ENCODE measurements at regions not wholly inside any gene's neighbourhood (a gene's known extent, or its start where the extent isn't known, plus 50 kb on each side); places are given as distances from the start of the nearest gene placed in this dataset.

GRCh38 chr2:235286622-235287374 is 207.0 kb upstream of the AGAP1 start:
- no peaks in the 10 kb centered on the region for H3K36me3 ChIP-seq
- H3K9me3 ChIP-seq, result no peaks in the 10 kb centered on the region
- no peak for TF ChIP-seq CTCF (IDR thresholded peaks at IDR 0.05)
- no peaks in the 10 kb centered on the region for H3K27me3 ChIP-seq
- no peaks in the 10 kb centered on the region for H3K4me1 ChIP-seq
- H3K4me3 ChIP-seq, result no peak overlapping the region
- DNase-seq (ENCODE audit: low spot score), result no peak
- no peak overlapping the region for H3K27ac ChIP-seq

GRCh38 chr2:235287375-235287733 is 206.5 kb upstream of the AGAP1 start:
- Histone ChIP-seq H3K4me1 (no peaks in the 10 kb centered on the region), H3K27ac (no peak overlapping the region), H3K27me3 (no peaks in the 10 kb centered on the region), H3K4me3 (no peak overlapping the region), H3K9me3 (no peaks in the 10 kb centered on the region), H3K36me3 (no peaks in the 10 kb centered on the region)
- DNase-seq (ENCODE audit: low spot score), result no peak
- TF ChIP-seq CTCF (IDR thresholded peaks at IDR 0.05), result no peak

- no peak for TF ChIP-seq CTCF (IDR thresholded peaks at IDR 0.05)
- no peaks in the 10 kb centered on the region for H3K27me3 ChIP-seq
Measured at GRCh38 chr2:235291461-235291860, 202.4 kb upstream of the AGAP1 start.

GRCh38 chr2:235293061-235293460 is 200.8 kb upstream of the AGAP1 start:
- TF ChIP-seq CTCF (IDR thresholded peaks at IDR 0.05), result no peak
- Histone ChIP-seq H3K36me3 (no peaks in the 10 kb centered on the region), H3K27me3 (no peaks in the 10 kb centered on the region), H3K4me3 (no peak overlapping the region), H3K27ac (no peak overlapping the region), H3K4me1 (no peaks in the 10 kb centered on the region), H3K9me3 (no peaks in the 10 kb centered on the region)
- DNase-seq (ENCODE audit: low spot score), result no peak

More at GRCh38 chr2:235291461-235291860, 202.4 kb upstream of the AGAP1 start:
- no peaks in the 10 kb centered on the region for H3K9me3 ChIP-seq
- no peaks in the 10 kb centered on the region for H3K4me1 ChIP-seq
- no peak for DNase-seq (ENCODE audit: low spot score)
- H3K27ac ChIP-seq, result no peak overlapping the region
- no peak overlapping the region for H3K4me3 ChIP-seq
- H3K36me3 ChIP-seq, result no peaks in the 10 kb centered on the region

GRCh38 chr2:235295831-235296230 is 198.0 kb upstream of the AGAP1 start:
- no peaks in the 10 kb centered on the region for H3K4me1 ChIP-seq
- DNase-seq (ENCODE audit: low spot score), result no peak
- no peaks in the 10 kb centered on the region for H3K27me3 ChIP-seq
- TF ChIP-seq CTCF (IDR thresholded peaks at IDR 0.05), result no peak
- H3K9me3 ChIP-seq, result no peaks in the 10 kb centered on the region
- no peaks in the 10 kb centered on the region for H3K36me3 ChIP-seq
- H3K4me3 ChIP-seq, result no peak overlapping the region
- H3K27ac ChIP-seq, result no peak overlapping the region

All from right atrium auricular region (tissue), 2 donors.